BLaER1 treated with 17β-estradiol and CSF1 and Interleukin-3, amounts not matched to agents 10 nM and 100 nM (cell line): ENCODE measurements at regions not wholly inside any gene's neighbourhood (a gene's known extent, or its start where the extent isn't known, plus 50 kb on each side); places are given as distances from the start of the nearest gene placed in this dataset.

Experiments used
- H3K27ac ChIP-seq, 11 experiments: shearing (Covaris generic); formaldehyde crosslinking; 2 replicates each; pipeline ENCODE4 v1.8.1; 2022
- H3K27me3 ChIP-seq, 11 experiments: shearing (Covaris generic); formaldehyde crosslinking; 2 replicates each; pipeline ENCODE4 v1.8.1; 2022
- H3K36me3 ChIP-seq, 11 experiments: shearing (Covaris generic); formaldehyde crosslinking; 2 replicates each; pipeline ENCODE4 v1.8.1; 2022
- H3K4me1 ChIP-seq, 10 experiments: shearing (Covaris generic); formaldehyde crosslinking; 2 replicates each; pipeline ENCODE4 v1.8.1; 2022
- H3K4me2 ChIP-seq, 11 experiments: shearing (Covaris generic); formaldehyde crosslinking; 2 replicates each; pipeline ENCODE4 v1.8.1; 2022
- H3K4me3 ChIP-seq, 10 experiments: shearing (Covaris generic); formaldehyde crosslinking; 2 replicates each; pipeline ENCODE4 v1.8.1; 2022
- H3K9ac ChIP-seq, 11 experiments: shearing (Covaris generic); formaldehyde crosslinking; 2 replicates each; pipeline ENCODE4 v1.8.1; 2022
- H3K9me3 ChIP-seq, 11 experiments: shearing (Covaris generic); formaldehyde crosslinking; replicated peaks in 1 of 11; 2 replicates each; pipeline ENCODE4 v1.8.1; 2022
- H4K20me1 ChIP-seq, 11 experiments: shearing (Covaris generic); formaldehyde crosslinking; 2 replicates each; pipeline ENCODE4 v1.8.1; 2022
- Cebpa-rat ChIP-seq, 11 experiments: shearing (Covaris generic); IDR thresholded peaks; 2 replicates each; pipeline ENCODE4 v1.8.1; 2022

DNA sequence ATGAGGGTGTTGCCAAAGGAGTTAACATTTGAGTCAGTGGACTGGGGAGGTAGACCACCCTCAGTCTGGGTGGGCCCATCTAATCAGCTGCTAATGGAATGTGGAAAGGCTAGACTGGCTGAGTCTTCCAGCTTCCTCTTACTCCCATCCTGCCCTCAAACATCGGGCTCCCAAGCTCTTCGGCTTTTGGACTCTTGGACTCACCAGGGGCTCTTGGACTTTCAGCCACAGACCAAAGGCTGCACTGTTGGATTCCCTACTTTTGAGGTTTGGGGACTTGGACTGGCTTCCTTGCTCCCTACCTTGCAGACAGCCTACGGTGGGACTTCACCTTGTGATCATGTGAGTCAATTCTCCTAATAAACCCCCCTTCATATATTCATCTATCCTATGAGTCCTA, 276.6 kb upstream of the DIO3 start:
- Histone ChIP-seq H3K27me3 (peaks cover 0 to 20% (median 5%) of the 10 kb centered on the region in 11 experiments; a peak in 11 of 22 replicates), H3K4me1 (peaks cover 25 to 50% (median 48%) of the 10 kb centered on the region in 10 experiments), H3K9me3 (peaks cover 0 to 6% (median 0%) of the 10 kb centered on the region in 11 experiments; a peak in 1 of 22 replicates), H3K36me3 (no peaks in the 10 kb centered on the region), H3K9ac (no peak overlapping the region), H3K27ac (peak overlapping the region in 1 of 11 experiments; percentile 40; a peak in 2 of 22 replicates), H3K4me2 (peak overlapping the region in 8 of 11 experiments; percentile 77 to 98 (median 92); a peak in 15 of 22 replicates), H4K20me1 (peaks cover 0 to 4% (median 0%) of the 10 kb centered on the region in 11 experiments; a peak in 1 of 22 replicates), H3K4me3 (no peak overlapping the region)
- TF ChIP-seq Cebpa-rat (IDR thresholded peaks at IDR 0.05), result no peak

GRCh38 chr14:101286271-101287018, 274.9 kb upstream of the DIO3 start:
- H3K9me3 ChIP-seq, result peaks cover 0 to 6% (median 0%) of the 10 kb centered on the region in 11 experiments; a peak in 1 of 22 replicates
- H3K4me3 ChIP-seq, result peak overlapping the region in 6 of 10 experiments; percentile 19 to 60 (median 40); a peak in 7 of 20 replicates
- peak overlapping the region in 5 of 11 experiments; percentile 42 to 68 (median 56); a peak in 9 of 22 replicates for H3K27ac ChIP-seq
- no peaks in the 10 kb centered on the region for H3K36me3 ChIP-seq
- peaks cover 0 to 4% (median 0%) of the 10 kb centered on the region in 11 experiments; a peak in 1 of 22 replicates for H4K20me1 ChIP-seq
- no peak for TF ChIP-seq Cebpa-rat (IDR thresholded peaks at IDR 0.05)
- H3K27me3 ChIP-seq, result peaks cover 0 to 20% (median 5%) of the 10 kb centered on the region in 11 experiments; a peak in 11 of 22 replicates
- H3K9ac ChIP-seq, result peak overlapping the region in 5 of 11 experiments; percentile 27 to 62 (median 51); a peak in 10 of 22 replicates
- peaks cover 25 to 50% (median 48%) of the 10 kb centered on the region in 10 experiments for H3K4me1 ChIP-seq
- peak overlapping the region; percentile 64 to 98 (median 89); a peak in 21 of 22 replicates for H3K4me2 ChIP-seq

DNA sequence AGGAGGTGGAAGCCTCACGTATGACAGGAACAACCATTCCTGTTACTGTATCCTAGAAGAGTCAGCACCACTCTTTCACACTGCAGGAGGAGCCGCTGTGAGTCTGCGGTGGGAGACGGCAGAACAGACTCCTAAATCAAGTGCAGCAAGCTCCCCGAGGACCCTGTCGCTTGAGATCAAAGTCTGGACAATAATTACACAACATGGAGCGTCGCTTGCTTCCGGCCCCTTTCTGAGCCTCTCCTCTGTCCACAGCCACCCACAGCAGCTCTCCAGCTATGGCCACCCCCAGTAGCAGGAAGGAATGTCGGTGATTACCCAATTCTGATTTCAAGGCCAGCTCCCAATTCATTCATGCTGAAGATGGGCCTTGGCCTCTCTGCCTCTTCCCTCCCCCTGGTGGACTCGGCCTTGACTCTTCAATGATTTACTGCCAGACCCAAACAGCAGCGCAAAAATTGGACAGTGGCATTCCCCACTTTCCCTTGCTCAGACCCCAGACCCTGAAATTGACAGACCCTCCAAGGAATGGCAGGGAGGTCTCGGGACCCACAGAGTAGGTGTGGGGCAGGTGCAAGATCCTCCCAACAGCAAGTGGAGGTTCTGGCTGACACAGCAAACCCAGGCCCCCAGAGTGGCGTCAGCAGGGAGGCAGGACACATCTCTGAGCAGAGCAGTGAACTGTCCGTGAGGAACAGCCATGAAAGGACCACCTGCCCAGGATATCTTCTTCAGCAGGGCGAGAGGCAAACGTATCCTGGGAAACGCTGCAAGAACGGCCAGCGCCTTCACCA, 272.7 kb upstream of the DIO3 start:
- Histone ChIP-seq H3K4me2 (peak overlapping the region; percentile 77 to 98 (median 87)), H3K27ac (peak overlapping the region in 4 of 11 experiments; percentile 22 to 45 (median 36); a peak in 3 of 22 replicates), H3K4me3 (no peak overlapping the region; a peak in 1 of 20 replicates), H3K9me3 (no peaks in the 10 kb centered on the region), H3K4me1 (peaks cover 25 to 50% (median 48%) of the 10 kb centered on the region in 10 experiments), H3K36me3 (no peaks in the 10 kb centered on the region), H3K27me3 (peaks cover 0 to 20% (median 5%) of the 10 kb centered on the region in 11 experiments; a peak in 11 of 22 replicates), H4K20me1 (peaks cover 0 to 4% (median 0%) of the 10 kb centered on the region in 11 experiments; a peak in 1 of 22 replicates), H3K9ac (peak overlapping the region in 3 of 11 experiments; percentile 19 to 36 (median 20); a peak in 3 of 22 replicates)
- peak in 2 of 11 experiments; percentile 28 to 73; a peak in 4 of 22 replicates for TF ChIP-seq Cebpa-rat (IDR thresholded peaks at IDR 0.05)

GRCh38 chr14:101289230-101289690, 272.0 kb upstream of the DIO3 start:
- Histone ChIP-seq H3K4me2 (peak overlapping the region in 8 of 11 experiments; percentile 77 to 98 (median 92); a peak in 13 of 22 replicates), H3K9me3 (peaks cover 0 to 3% (median 2%) of the 10 kb centered on the region in 11 experiments; a peak in 9 of 22 replicates), H3K36me3 (no peaks in the 10 kb centered on the region), H4K20me1 (peaks cover 0 to 4% (median 0%) of the 10 kb centered on the region in 11 experiments; a peak in 1 of 22 replicates), H3K4me3 (no peak overlapping the region), H3K27me3 (peaks cover 0 to 20% (median 5%) of the 10 kb centered on the region in 11 experiments; a peak in 11 of 22 replicates), H3K27ac (peak overlapping the region in 1 of 11 experiments; percentile 35; a peak in 1 of 22 replicates), H3K4me1 (peaks cover 25 to 50% (median 48%) of the 10 kb centered on the region in 10 experiments), H3K9ac (no peak overlapping the region)
- 0 out of 22 replicates have a peak, but pooled peaks of 1 of the 11 experiments have one; percentile 7 for TF ChIP-seq Cebpa-rat (IDR thresholded peaks at IDR 0.05)

GRCh38 chr14:101289911-101290310, 271.4 kb upstream of the DIO3 start:
- TF ChIP-seq Cebpa-rat (IDR thresholded peaks at IDR 0.05), result no peak
- H3K27me3 ChIP-seq, result peaks cover 0 to 20% (median 5%) of the 10 kb centered on the region in 11 experiments; a peak in 11 of 22 replicates

GRCh38 chr14:101290611-101291010, 270.7 kb upstream of the DIO3 start:
- H4K20me1 ChIP-seq, result peaks cover 0 to under 1% (median 0%) of the 10 kb centered on the region in 11 experiments; a peak in 1 of 22 replicates
- H3K27ac ChIP-seq, result no peak overlapping the region
- H3K9me3 ChIP-seq, result peaks cover 12 to 17% (median 15%) of the 10 kb centered on the region in 11 experiments
- H3K4me3 ChIP-seq, result no peak overlapping the region
- no peak overlapping the region for H3K4me2 ChIP-seq
- H3K27me3 ChIP-seq, result peaks cover 0 to 20% (median 3%) of the 10 kb centered on the region in 11 experiments; a peak in 11 of 22 replicates
- H3K9ac ChIP-seq, result no peak overlapping the region
- peaks cover 21 to 36% (median 36%) of the 10 kb centered on the region in 10 experiments for H3K4me1 ChIP-seq
- H3K36me3 ChIP-seq, result no peaks in the 10 kb centered on the region
- no peak for TF ChIP-seq Cebpa-rat (IDR thresholded peaks at IDR 0.05)

More at GRCh38 chr14:101289911-101290310, 271.4 kb upstream of the DIO3 start:
- Histone ChIP-seq H4K20me1 (peaks cover 0 to 4% (median 0%) of the 10 kb centered on the region in 11 experiments; a peak in 1 of 22 replicates), H3K36me3 (no peaks in the 10 kb centered on the region), H3K4me1 (peaks cover 25 to 43% (median 43%) of the 10 kb centered on the region in 10 experiments), H3K4me3 (no peak overlapping the region), H3K9ac (no peak overlapping the region), H3K27ac (no peak overlapping the region), H3K4me2 (no peak overlapping the region), H3K9me3 (peaks cover 5 to 10% (median 8%) of the 10 kb centered on the region in 11 experiments; a peak in 20 of 22 replicates)

- H3K4me2 ChIP-seq, result no peak overlapping the region
- H3K4me1 ChIP-seq, result peaks cover 13 to 29% (median 28%) of the 10 kb centered on the region in 10 experiments
- H3K27ac ChIP-seq, result no peak overlapping the region
- H4K20me1 ChIP-seq, result no peaks in the 10 kb centered on the region
- no peaks in the 10 kb centered on the region for H3K36me3 ChIP-seq
- H3K27me3 ChIP-seq, result peaks cover 0 to 20% (median 0%) of the 10 kb centered on the region in 11 experiments; a peak in 8 of 22 replicates
- H3K9me3 ChIP-seq, result peaks cover 19 to 25% (median 23%) of the 10 kb centered on the region in 11 experiments
- H3K4me3 ChIP-seq, result no peak overlapping the region
- TF ChIP-seq Cebpa-rat (IDR thresholded peaks at IDR 0.05), result no peak
- H3K9ac ChIP-seq, result no peak overlapping the region
Measured at GRCh38 chr14:101291390-101291789, 269.9 kb upstream of the DIO3 start.

DNA sequence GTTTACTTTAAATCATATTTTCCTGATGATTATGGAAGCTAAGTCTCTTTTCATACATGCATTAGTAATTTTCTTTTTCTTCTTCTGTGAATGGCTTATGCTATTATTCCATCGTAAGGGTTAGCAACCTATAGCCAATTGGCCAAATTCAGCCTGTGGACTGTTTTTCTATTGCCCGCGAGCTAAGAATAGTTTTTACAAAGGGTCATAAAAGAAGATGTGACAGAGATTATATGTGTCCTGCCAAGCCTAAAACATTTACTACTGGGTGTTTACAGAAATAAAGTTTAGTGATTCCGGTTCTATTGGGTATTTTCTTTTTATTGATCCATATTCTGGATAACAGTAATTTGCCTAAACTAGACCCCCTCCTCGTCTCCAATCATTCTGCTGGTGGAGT, 268.8 kb upstream of the DIO3 start:
- Histone ChIP-seq H3K4me1 (peaks cover 13 to 18% (median 17%) of the 10 kb centered on the region in 10 experiments), H3K4me3 (no peak overlapping the region), H3K4me2 (no peak overlapping the region), H4K20me1 (no peaks in the 10 kb centered on the region), H3K36me3 (no peaks in the 10 kb centered on the region), H3K9me3 (peaks cover 30 to 35% (median 34%) of the 10 kb centered on the region in 11 experiments), H3K27ac (no peak overlapping the region), H3K27me3 (peaks cover 0 to 12% (median 0%) of the 10 kb centered on the region in 11 experiments; a peak in 8 of 22 replicates), H3K9ac (no peak overlapping the region)
- TF ChIP-seq Cebpa-rat (IDR thresholded peaks at IDR 0.05), result no peak
